CD4-positive, alpha-beta T cell (primary cell): ENCODE measurements at regions not wholly inside any gene's neighbourhood (a gene's known extent, or its start where the extent isn't known, plus 50 kb on each side); places are given as distances from the start of the nearest gene placed in this dataset.

Source experiments
- ATAC-seq: fragments of 200-7000 bp; cut with Tn5 transposase; one replicate; pipeline ENCODE4 v1.10.0; 2022; ENCODE audit warnings: mild to moderate bottlenecking; ENCODE audit not compliant: poor library complexity
- CTCF ChIA-PET: fragments of 350-600 bp; sonication (Branson Sonifier 250); formaldehyde crosslinking; loops from one replicate; lab custom pipeline; 2021; ENCODE audit warnings: antibody characterized with exemption, inconsistent platforms; lab: Charles Lee
- POLR2A ChIA-PET: fragments of 350-600 bp; sonication (Branson Sonifier 250); formaldehyde crosslinking; loops from one replicate; lab custom pipeline; 2021; ENCODE audit warnings: antibody characterized with exemption, inconsistent platforms; lab: Charles Lee
- DNase-seq, 14 experiments: peaks; one replicate each; pipeline ENCODE4 v3.0.0-alpha.2; 2013 to 2020; ENCODE audit warnings: mixed read lengths in 2 of 14
- H3K27ac ChIP-seq, 2 donors: one replicate each; pipeline versions ENCODE4 v1.5.1 to v1.7.0; 2013; ENCODE audit warnings: low read length in 2 of 2, low read depth in 1 of 2, mild to moderate bottlenecking in 1 of 2
- H3K27me3 ChIP-seq, 2 experiments: 1 replicate in 1 of 2; 2 replicates in 1 of 2; pipeline versions ENCODE4 v1.6.1 to v1.7.0; 2013; ENCODE audit warnings: low read length in 2 of 2, control low read depth in 1 of 2, mild to moderate bottlenecking in 1 of 2, moderate library complexity in 1 of 2; ENCODE audit not compliant: insufficient read depth in 2 of 2, control insufficient read depth in 1 of 2
- H3K36me3 ChIP-seq: one replicate; pipeline ENCODE4 v1.6.1; 2013; ENCODE audit warnings: low read length, control low read depth; ENCODE audit not compliant: insufficient read depth
- H3K4me1 ChIP-seq: one replicate; pipeline ENCODE4 v1.6.1; 2013; ENCODE audit warnings: low read length, control low read depth; ENCODE audit not compliant: insufficient read depth
- H3K4me3 ChIP-seq: one replicate; pipeline ENCODE4 v1.5.1; 2013; ENCODE audit warnings: mild to moderate bottlenecking, low read length, moderate library complexity
- H3K9me3 ChIP-seq, 2 experiments: 1 replicate in 1 of 2; 2 replicates in 1 of 2; pipeline versions ENCODE4 v1.6.1 to v1.7.0; 2013; ENCODE audit warnings: low read length in 2 of 2, mild to moderate bottlenecking in 2 of 2, control low read depth in 1 of 2, moderate library complexity in 1 of 2; ENCODE audit not compliant: control insufficient read depth in 1 of 2, insufficient read depth in 1 of 2
- H3K27ac Mint-ChIP-seq: one replicate; pipeline ENCODE4 v1.8.0; 2020; ENCODE audit warnings: mixed read lengths
- H3K27me3 Mint-ChIP-seq: one replicate; pipeline ENCODE4 v1.8.0; 2021; ENCODE audit warnings: mixed read lengths
- H3K36me3 Mint-ChIP-seq: one replicate; pipeline ENCODE4 v1.8.0; 2021; ENCODE audit warnings: low read depth, mixed read lengths
- H3K4me1 Mint-ChIP-seq: one replicate; pipeline ENCODE4 v1.8.0; 2021; ENCODE audit warnings: low read depth, mixed read lengths
- H3K4me3 Mint-ChIP-seq: one replicate; pipeline ENCODE4 v1.8.0; 2020; ENCODE audit warnings: mild to moderate bottlenecking, mixed read lengths
- H3K9me3 Mint-ChIP-seq: one replicate; pipeline ENCODE4 v1.8.0; 2020; ENCODE audit warnings: mixed read lengths
- intact Hi-C, 2 experiments: fragments of 100-400 bp; cut with DNase I in 1 of 2; cut with micrococcal nuclease in 1 of 2; formaldehyde crosslinking; loops; one replicate each; pipeline versions ENCODE4 v1.15.1 to v1.9.0; 2023 to 2025; cut with DNase I, micrococcal nuclease
- TF ChIP-seq, protein P1 (sequence below): fragments of 200-600 bp; IDR thresholded peaks from one replicate; pipeline ENCODE4 v1.8.0; 2022; ENCODE audit warnings: antibody characterized with exemption, mild to moderate bottlenecking

GRCh38 chrX:78387364-78387763, 60.0 kb upstream of the CYSLTR1 start:
- TF ChIP-seq, protein P1, sequence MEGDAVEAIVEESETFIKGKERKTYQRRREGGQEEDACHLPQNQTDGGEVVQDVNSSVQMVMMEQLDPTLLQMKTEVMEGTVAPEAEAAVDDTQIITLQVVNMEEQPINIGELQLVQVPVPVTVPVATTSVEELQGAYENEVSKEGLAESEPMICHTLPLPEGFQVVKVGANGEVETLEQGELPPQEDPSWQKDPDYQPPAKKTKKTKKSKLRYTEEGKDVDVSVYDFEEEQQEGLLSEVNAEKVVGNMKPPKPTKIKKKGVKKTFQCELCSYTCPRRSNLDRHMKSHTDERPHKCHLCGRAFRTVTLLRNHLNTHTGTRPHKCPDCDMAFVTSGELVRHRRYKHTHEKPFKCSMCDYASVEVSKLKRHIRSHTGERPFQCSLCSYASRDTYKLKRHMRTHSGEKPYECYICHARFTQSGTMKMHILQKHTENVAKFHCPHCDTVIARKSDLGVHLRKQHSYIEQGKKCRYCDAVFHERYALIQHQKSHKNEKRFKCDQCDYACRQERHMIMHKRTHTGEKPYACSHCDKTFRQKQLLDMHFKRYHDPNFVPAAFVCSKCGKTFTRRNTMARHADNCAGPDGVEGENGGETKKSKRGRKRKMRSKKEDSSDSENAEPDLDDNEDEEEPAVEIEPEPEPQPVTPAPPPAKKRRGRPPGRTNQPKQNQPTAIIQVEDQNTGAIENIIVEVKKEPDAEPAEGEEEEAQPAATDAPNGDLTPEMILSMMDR: no peak

GRCh38 chrX:78384486-78384885, 57.1 kb upstream of the CYSLTR1 start:
- H3K9me3 Mint-ChIP-seq: peaks cover 6% of the 10 kb centered on the region
- H3K36me3 Mint-ChIP-seq: peaks cover 9% of the 10 kb centered on the region
- POLR2A ChIA-PET: no interaction called here
- Histone ChIP-seq H3K36me3 (no peaks in the 10 kb centered on the region), H3K4me3 (no peak overlapping the region), H3K4me1 (no peaks in the 10 kb centered on the region), H3K9me3 (peaks cover 0 to 8% of the 10 kb centered on the region in 2 experiments), H3K27me3 (peaks cover 0 to 3% of the 10 kb centered on the region in 2 experiments), H3K27ac (no peak overlapping the region)
- CTCF ChIA-PET: no interaction called here
- no peak overlapping the region for H3K4me3 Mint-ChIP-seq
- ATAC-seq (no peak), DNase-seq (no peak)
- H3K4me1 Mint-ChIP-seq: peaks cover 2% of the 10 kb centered on the region
- H3K27ac Mint-ChIP-seq: no peak overlapping the region
- TF ChIP-seq, protein P1: no peak
- intact Hi-C loops: no loop called here
- H3K27me3 Mint-ChIP-seq: no peaks in the 10 kb centered on the region

More at GRCh38 chrX:78387364-78387763, 60.0 kb upstream of the CYSLTR1 start:
- intact Hi-C loops: no loop called here
- peaks cover 9% of the 10 kb centered on the region for H3K36me3 Mint-ChIP-seq
- ChIA-PET CTCF (no interaction called here), POLR2A (no interaction called here)
- Histone ChIP-seq H3K4me1 (no peaks in the 10 kb centered on the region), H3K36me3 (no peaks in the 10 kb centered on the region), H3K27ac (no peak overlapping the region), H3K27me3 (peaks cover 0 to 3% of the 10 kb centered on the region in 2 experiments), H3K9me3 (peaks cover 0 to 8% of the 10 kb centered on the region in 2 experiments), H3K4me3 (no peak overlapping the region)
- no peaks in the 10 kb centered on the region for H3K4me1 Mint-ChIP-seq
- no peak for ATAC-seq
- no peak for DNase-seq
- no peaks in the 10 kb centered on the region for H3K27me3 Mint-ChIP-seq
- no peak overlapping the region for H3K4me3 Mint-ChIP-seq
- H3K27ac Mint-ChIP-seq: no peak overlapping the region
- H3K9me3 Mint-ChIP-seq: peaks cover 6% of the 10 kb centered on the region

GRCh38 chrX:78383594-78383993, 56.2 kb upstream of the CYSLTR1 start:
- Mint-ChIP-seq H3K27ac (no peak overlapping the region), H3K9me3 (peaks cover 2% of the 10 kb centered on the region)
- intact Hi-C loops: no loop called here

More at GRCh38 chrX:78383594-78383993, 56.2 kb upstream of the CYSLTR1 start:
- Mint-ChIP-seq H3K4me1 (peaks cover 9% of the 10 kb centered on the region), H3K4me3 (no peak overlapping the region), H3K27me3 (no peaks in the 10 kb centered on the region), H3K36me3 (peaks cover 4% of the 10 kb centered on the region)
- Histone ChIP-seq H3K4me3 (no peak overlapping the region), H3K27ac (no peak overlapping the region), H3K9me3 (peaks cover 0 to 6% of the 10 kb centered on the region in 2 experiments), H3K4me1 (no peaks in the 10 kb centered on the region), H3K36me3 (no peaks in the 10 kb centered on the region), H3K27me3 (peaks cover 0 to 3% of the 10 kb centered on the region in 2 experiments)
- ChIA-PET POLR2A (no interaction called here), CTCF (no interaction called here)
- ATAC-seq: no peak
- TF ChIP-seq, protein P1: no peak
- DNase-seq: peak in 2 of 14 experiments; percentile 1 to 3
